Astrocyte (in vitro differentiated cells and primary cell): ENCODE measurements at regions not wholly inside any gene's neighbourhood (a gene's known extent, or its start where the extent isn't known, plus 50 kb on each side); places are given as distances from the start of the nearest gene placed in this dataset.

Experiments used
- DNase-seq: peaks from one replicate; pipeline ENCODE4 v3.0.0-alpha.2; 2010; ENCODE audit warnings: low read depth
- FAIRE-seq: peaks from 2 replicates; lab custom pipeline; 2011; peaks lifted over from hg19 to GRCh38; lab: Jason Lieb, UNC
- H2AFZ ChIP-seq: 2 replicates; pipeline ENCODE4 v1.6.0; 2012; ENCODE audit warnings: low read depth, low read length, inconsistent platforms
- H3K27ac ChIP-seq: 2 replicates; pipeline ENCODE4 v1.5.1; 2011; ENCODE audit warnings: low read depth, low read length, inconsistent platforms
- H3K27me3 ChIP-seq: 2 replicates; pipeline ENCODE4 v1.6.0; 2011; ENCODE audit warnings: low read length, inconsistent platforms; ENCODE audit not compliant: insufficient read depth
- H3K36me3 ChIP-seq: 2 replicates; pipeline ENCODE4 v1.5.1; 2011; ENCODE audit warnings: low read length, inconsistent platforms; ENCODE audit not compliant: insufficient read depth
- H3K4me1 ChIP-seq: 2 replicates; pipeline ENCODE4 v1.5.1; 2011; ENCODE audit warnings: low read length, inconsistent platforms; ENCODE audit not compliant: insufficient read depth
- H3K4me2 ChIP-seq: 2 replicates; pipeline ENCODE4 v1.6.0; 2012; ENCODE audit warnings: low read length, inconsistent platforms
- H3K4me3 ChIP-seq: 2 replicates; pipeline ENCODE4 v1.5.1; 2011; ENCODE audit warnings: low read depth, mild to moderate bottlenecking, low read length, inconsistent platforms; ENCODE audit not compliant: insufficient read depth
- H3K79me2 ChIP-seq: 2 replicates; pipeline ENCODE4 v1.6.0; 2012; ENCODE audit warnings: mild to moderate bottlenecking, low read length, inconsistent platforms; ENCODE audit not compliant: insufficient read depth
- H3K9ac ChIP-seq: 2 replicates; pipeline ENCODE4 v1.6.0; 2012; ENCODE audit warnings: mild to moderate bottlenecking, low read length, inconsistent platforms
- H3K9me3 ChIP-seq: 2 replicates; pipeline ENCODE4 v1.5.1; 2012; ENCODE audit warnings: low read depth, mild to moderate bottlenecking, low read length, inconsistent platforms; ENCODE audit not compliant: insufficient read depth
- H4K20me1 ChIP-seq: 2 replicates; pipeline ENCODE4 v1.6.0; 2012; ENCODE audit warnings: low read length, inconsistent platforms; ENCODE audit not compliant: insufficient read depth
- H3K27ac Mint-ChIP-seq: one replicate; pipeline ENCODE4 v1.8.0; 2021; ENCODE audit warnings: mild to moderate bottlenecking, mixed read lengths; ENCODE audit not compliant: unreplicated experiment
- H3K27me3 Mint-ChIP-seq: one replicate; pipeline ENCODE4 v1.8.0; 2021; ENCODE audit warnings: low read depth, mixed read lengths; ENCODE audit not compliant: unreplicated experiment
- H3K36me3 Mint-ChIP-seq: one replicate; pipeline ENCODE4 v1.8.0; 2021; ENCODE audit warnings: low read depth, mixed read lengths; ENCODE audit not compliant: unreplicated experiment
- H3K4me1 Mint-ChIP-seq: one replicate; pipeline ENCODE4 v1.8.0; 2021; ENCODE audit warnings: low read depth, mixed read lengths; ENCODE audit not compliant: unreplicated experiment
- H3K4me3 Mint-ChIP-seq: one replicate; pipeline ENCODE4 v1.8.0; 2021; ENCODE audit warnings: mild to moderate bottlenecking, moderate library complexity, mixed read lengths; ENCODE audit not compliant: unreplicated experiment
- H3K9me3 Mint-ChIP-seq: one replicate; pipeline ENCODE4 v1.8.0; 2021; ENCODE audit warnings: mild to moderate bottlenecking, mixed read lengths; ENCODE audit not compliant: unreplicated experiment
- EZH2 ChIP-seq: IDR thresholded peaks from 2 replicates; pipeline ENCODE4 v1.6.1; 2012; ENCODE audit warnings: mild to moderate bottlenecking, low read length, inconsistent platforms; ENCODE audit not compliant: insufficient read depth
- TF ChIP-seq, protein P1 (sequence below): IDR thresholded peaks from 2 replicates; pipeline ENCODE4 v1.5.1; 2011; ENCODE audit warnings: low read depth, mild to moderate bottlenecking, inconsistent platforms, low read length, moderate library complexity; ENCODE audit not compliant: insufficient read depth

DNA sequence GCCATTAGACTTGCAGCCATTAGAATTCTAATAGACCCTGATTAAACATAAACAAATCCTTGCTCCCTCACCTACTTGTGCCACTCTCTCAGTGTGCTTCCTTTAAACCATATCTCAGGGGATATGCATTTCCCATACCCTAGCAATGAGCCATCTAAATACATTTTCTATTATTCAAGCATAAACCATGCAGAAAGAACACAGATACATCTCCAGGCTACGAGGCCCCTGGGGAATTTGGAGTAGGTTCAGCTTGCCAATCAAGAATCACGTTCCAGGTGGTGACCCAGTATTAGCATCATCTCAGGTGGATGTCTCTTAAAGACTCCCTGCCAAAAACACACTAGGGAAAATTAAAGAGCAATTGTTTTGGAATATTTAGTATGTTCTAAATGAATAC, 93.0 kb upstream of the CCL21 start:
- H2AFZ ChIP-seq = no peak overlapping the region
- H3K36me3 ChIP-seq = no peaks in the 10 kb centered on the region
- FAIRE-seq (no peak), DNase-seq (no peak)
- H3K9me3 ChIP-seq = no peaks in the 10 kb centered on the region
- H3K27ac Mint-ChIP-seq = no peak overlapping the region
- H3K79me2 ChIP-seq = no peaks in the 10 kb centered on the region
- H4K20me1 ChIP-seq = no peaks in the 10 kb centered on the region
- no peaks in the 10 kb centered on the region for H3K27me3 ChIP-seq
- H3K4me3 Mint-ChIP-seq = no peak overlapping the region
- no peak overlapping the region for H3K4me2 ChIP-seq
- H3K9ac ChIP-seq = no peak overlapping the region
- H3K4me1 Mint-ChIP-seq = no peaks in the 10 kb centered on the region
- no peaks in the 10 kb centered on the region for H3K4me1 ChIP-seq
- no peaks in the 10 kb centered on the region for H3K36me3 Mint-ChIP-seq
- no peak for TF ChIP-seq EZH2
- TF ChIP-seq, protein P1, sequence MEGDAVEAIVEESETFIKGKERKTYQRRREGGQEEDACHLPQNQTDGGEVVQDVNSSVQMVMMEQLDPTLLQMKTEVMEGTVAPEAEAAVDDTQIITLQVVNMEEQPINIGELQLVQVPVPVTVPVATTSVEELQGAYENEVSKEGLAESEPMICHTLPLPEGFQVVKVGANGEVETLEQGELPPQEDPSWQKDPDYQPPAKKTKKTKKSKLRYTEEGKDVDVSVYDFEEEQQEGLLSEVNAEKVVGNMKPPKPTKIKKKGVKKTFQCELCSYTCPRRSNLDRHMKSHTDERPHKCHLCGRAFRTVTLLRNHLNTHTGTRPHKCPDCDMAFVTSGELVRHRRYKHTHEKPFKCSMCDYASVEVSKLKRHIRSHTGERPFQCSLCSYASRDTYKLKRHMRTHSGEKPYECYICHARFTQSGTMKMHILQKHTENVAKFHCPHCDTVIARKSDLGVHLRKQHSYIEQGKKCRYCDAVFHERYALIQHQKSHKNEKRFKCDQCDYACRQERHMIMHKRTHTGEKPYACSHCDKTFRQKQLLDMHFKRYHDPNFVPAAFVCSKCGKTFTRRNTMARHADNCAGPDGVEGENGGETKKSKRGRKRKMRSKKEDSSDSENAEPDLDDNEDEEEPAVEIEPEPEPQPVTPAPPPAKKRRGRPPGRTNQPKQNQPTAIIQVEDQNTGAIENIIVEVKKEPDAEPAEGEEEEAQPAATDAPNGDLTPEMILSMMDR = no peak
- H3K9me3 Mint-ChIP-seq = no peaks in the 10 kb centered on the region
- no peak overlapping the region for H3K27ac ChIP-seq
- H3K4me3 ChIP-seq = no peak overlapping the region
- peaks cover 4% of the 10 kb centered on the region for H3K27me3 Mint-ChIP-seq

DNA sequence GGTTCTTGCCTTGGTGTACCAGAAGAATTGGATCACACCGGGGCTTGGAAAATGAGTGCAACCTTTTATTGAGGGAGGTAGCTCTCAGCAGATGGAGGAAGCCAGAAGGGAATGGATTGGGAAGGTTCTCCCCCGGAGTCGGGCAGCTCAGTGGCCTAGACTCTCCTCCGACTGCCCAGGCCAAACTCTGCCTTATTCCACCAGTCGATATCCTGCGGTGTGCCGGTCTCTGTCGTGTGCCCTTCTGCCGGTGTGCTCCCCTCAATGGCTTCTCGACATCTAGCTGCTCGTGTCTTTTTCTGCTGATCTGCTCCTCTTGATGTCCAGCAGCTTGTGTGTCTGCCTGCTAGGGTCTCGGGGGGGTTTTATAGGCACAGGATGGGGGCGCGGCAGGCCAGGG, 87.4 kb upstream of the CCL21 start:
- Histone ChIP-seq H3K4me3 (no peak overlapping the region), H2AFZ (no peak overlapping the region), H3K36me3 (no peaks in the 10 kb centered on the region), H3K4me2 (no peak overlapping the region), H3K4me1 (no peaks in the 10 kb centered on the region), H4K20me1 (no peaks in the 10 kb centered on the region), H3K9ac (no peak overlapping the region), H3K79me2 (no peaks in the 10 kb centered on the region), H3K27ac (no peak overlapping the region), H3K9me3 (no peaks in the 10 kb centered on the region), H3K27me3 (peaks cover 3% of the 10 kb centered on the region)
- H3K27me3 Mint-ChIP-seq = no peaks in the 10 kb centered on the region
- H3K27ac Mint-ChIP-seq = no peak overlapping the region
- no peak for FAIRE-seq
- H3K9me3 Mint-ChIP-seq = no peaks in the 10 kb centered on the region
- no peak for DNase-seq
- TF ChIP-seq, protein P1 = no peak
- TF ChIP-seq EZH2 = no peak
- no peak overlapping the region for H3K4me3 Mint-ChIP-seq
- H3K4me1 Mint-ChIP-seq = no peaks in the 10 kb centered on the region
- H3K36me3 Mint-ChIP-seq = no peaks in the 10 kb centered on the region

DNA sequence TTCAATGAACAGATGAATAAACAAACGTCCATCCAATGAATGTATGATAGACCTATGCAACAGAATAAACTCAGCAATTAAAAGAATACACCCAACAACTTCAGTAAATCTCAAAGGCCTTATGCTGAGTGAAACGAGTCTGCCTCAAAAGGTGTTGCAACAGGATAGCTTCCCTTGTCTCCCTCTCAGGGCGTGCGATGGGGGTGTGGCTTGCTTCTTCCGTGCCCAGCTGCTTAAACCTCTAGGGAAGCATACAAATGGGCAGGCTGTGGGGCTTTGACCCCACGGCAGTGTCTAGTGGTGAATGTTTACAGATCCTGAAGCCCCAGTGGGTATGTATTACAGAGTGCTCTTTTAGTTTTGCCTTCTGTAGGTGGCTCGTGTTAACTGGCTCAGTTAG, 87.0 kb upstream of the CCL21 start:
- no peak overlapping the region for H3K4me3 ChIP-seq
- H4K20me1 ChIP-seq = no peaks in the 10 kb centered on the region
- Mint-ChIP-seq H3K9me3 (no peaks in the 10 kb centered on the region), H3K27ac (no peak overlapping the region), H3K4me3 (no peak overlapping the region), H3K27me3 (no peaks in the 10 kb centered on the region), H3K36me3 (no peaks in the 10 kb centered on the region), H3K4me1 (no peaks in the 10 kb centered on the region)
- H3K79me2 ChIP-seq = no peaks in the 10 kb centered on the region
- TF ChIP-seq, protein P1 = no peak
- TF ChIP-seq EZH2 = no peak
- FAIRE-seq (no peak), DNase-seq (no peak)
- H3K4me2 ChIP-seq = no peak overlapping the region
- H3K27me3 ChIP-seq = peaks cover 3% of the 10 kb centered on the region
- H3K36me3 ChIP-seq = no peaks in the 10 kb centered on the region
- H3K4me1 ChIP-seq = no peaks in the 10 kb centered on the region
- no peak overlapping the region for H3K27ac ChIP-seq
- no peaks in the 10 kb centered on the region for H3K9me3 ChIP-seq
- no peak overlapping the region for H3K9ac ChIP-seq
- no peak overlapping the region for H2AFZ ChIP-seq
